ENCODE measurements at regions not wholly inside any gene's neighbourhood (a gene's known extent, or its start where the extent isn't known, plus 50 kb on each side); places are given as distances from the start of the nearest gene placed in this dataset.

DNA sequence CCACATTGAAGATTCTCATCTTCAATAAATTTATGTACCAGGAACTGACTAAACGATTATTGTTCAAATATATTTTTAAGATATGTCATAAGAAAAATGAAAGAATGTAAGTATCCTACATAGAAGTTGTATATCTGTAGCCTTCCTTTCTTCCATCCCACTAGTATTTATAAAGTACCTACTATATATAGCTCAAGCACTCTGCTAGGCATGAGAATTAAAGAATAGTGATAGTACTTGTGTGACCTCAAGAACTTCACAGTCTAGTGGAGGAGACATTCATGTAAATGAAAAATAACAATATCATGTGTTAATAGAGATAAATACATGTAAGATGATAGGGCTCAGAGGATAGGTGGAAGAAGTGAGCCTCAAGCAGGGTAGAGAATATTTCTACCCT is 201.0 kb upstream of the HMHB1 start:
- H3K36me3 ChIP-seq (ENCODE audit: control insufficient read depth, low read length): no peaks in the 10 kb centered on the region
- H4K20me1 ChIP-seq (ENCODE audit: control insufficient read depth, insufficient read depth, low read depth, low read length): no peaks in the 10 kb centered on the region
- H3K9me2 ChIP-seq (replicated peaks; ENCODE audit: control insufficient read depth, low read length): no peaks in the 10 kb centered on the region
- H3F3A ChIP-seq (ENCODE audit: control insufficient read depth, insufficient read depth): no peaks in the 10 kb centered on the region
- H3K79me2 ChIP-seq (ENCODE audit: control insufficient read depth, low read length): no peaks in the 10 kb centered on the region
- H3K27ac ChIP-seq (ENCODE audit: low read depth, low read length): no peak overlapping the region
- no peak for TF ChIP-seq EZH2phosphoT487 (IDR thresholded peaks at IDR 0.05; ENCODE audit: borderline replicate concordance, low read length)
- TF ChIP-seq, protein P1, sequence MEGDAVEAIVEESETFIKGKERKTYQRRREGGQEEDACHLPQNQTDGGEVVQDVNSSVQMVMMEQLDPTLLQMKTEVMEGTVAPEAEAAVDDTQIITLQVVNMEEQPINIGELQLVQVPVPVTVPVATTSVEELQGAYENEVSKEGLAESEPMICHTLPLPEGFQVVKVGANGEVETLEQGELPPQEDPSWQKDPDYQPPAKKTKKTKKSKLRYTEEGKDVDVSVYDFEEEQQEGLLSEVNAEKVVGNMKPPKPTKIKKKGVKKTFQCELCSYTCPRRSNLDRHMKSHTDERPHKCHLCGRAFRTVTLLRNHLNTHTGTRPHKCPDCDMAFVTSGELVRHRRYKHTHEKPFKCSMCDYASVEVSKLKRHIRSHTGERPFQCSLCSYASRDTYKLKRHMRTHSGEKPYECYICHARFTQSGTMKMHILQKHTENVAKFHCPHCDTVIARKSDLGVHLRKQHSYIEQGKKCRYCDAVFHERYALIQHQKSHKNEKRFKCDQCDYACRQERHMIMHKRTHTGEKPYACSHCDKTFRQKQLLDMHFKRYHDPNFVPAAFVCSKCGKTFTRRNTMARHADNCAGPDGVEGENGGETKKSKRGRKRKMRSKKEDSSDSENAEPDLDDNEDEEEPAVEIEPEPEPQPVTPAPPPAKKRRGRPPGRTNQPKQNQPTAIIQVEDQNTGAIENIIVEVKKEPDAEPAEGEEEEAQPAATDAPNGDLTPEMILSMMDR (IDR thresholded peaks at IDR 0.05; ENCODE audit: low read depth, low read length, poor library complexity, severe bottlenecking): no peak
- H3K4me3 ChIP-seq (ENCODE audit: low read length): no peak overlapping the region
- no peak overlapping the region for H3K4me2 ChIP-seq (ENCODE audit: low read length)
- H3K9me3 ChIP-seq (ENCODE audit: control insufficient read depth, insufficient read depth, low read length): peaks cover 13% of the 10 kb centered on the region; the same call in 1 of the 2 replicates
- H3K27me3 ChIP-seq (ENCODE audit: control insufficient read depth, low read length): no peaks in the 10 kb centered on the region
- peaks cover 17% of the 10 kb centered on the region for H3K4me1 ChIP-seq (ENCODE audit: control insufficient read depth, low read length)

DNA sequence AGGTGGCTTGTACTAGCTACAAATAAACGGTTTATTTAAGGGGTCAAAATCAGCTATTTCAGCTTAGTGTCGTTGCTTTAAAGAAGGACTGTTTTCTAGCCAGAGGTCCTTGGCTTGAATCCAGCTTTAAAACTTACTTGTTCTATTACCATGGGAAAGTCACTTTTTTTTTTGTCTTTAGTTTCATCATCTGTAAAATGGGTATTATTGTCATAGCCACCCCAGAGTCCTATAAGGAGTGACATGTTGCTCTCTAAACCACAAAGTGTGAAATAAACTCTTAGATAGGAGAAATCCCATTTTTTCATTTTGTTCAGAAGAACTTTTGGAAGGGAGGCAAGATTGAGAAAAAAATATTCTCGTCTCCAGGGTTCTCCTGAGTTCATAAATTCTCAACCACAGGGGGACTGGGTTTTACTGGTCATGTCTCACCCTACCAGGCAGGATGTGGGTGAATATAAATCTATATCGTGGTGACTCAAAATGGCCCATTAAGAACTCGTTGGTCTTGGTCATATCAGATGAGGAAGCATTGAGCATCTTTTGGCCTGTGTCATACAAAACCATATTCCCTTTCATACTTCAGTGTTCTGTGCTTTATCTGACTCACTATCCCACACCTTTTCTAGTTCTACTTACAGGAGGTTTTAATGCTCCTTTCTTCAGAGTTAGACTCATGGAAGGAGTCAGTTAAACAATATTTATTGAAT is 202.7 kb upstream of the NR3C1 start:
- no peak for TF ChIP-seq EZH2phosphoT487 (IDR thresholded peaks at IDR 0.05; ENCODE audit: borderline replicate concordance, low read length)
- TF ChIP-seq, protein P1 (IDR thresholded peaks at IDR 0.05; ENCODE audit: low read depth, low read length, poor library complexity, severe bottlenecking): no peak
- H3K27me3 ChIP-seq (ENCODE audit: control insufficient read depth, low read length): no peaks in the 10 kb centered on the region
- H3K4me1 ChIP-seq (ENCODE audit: control insufficient read depth, low read length): peaks cover 25% of the 10 kb centered on the region
- peaks cover 11% of the 10 kb centered on the region; the same call in 1 of the 2 replicates for H3K9me3 ChIP-seq (ENCODE audit: control insufficient read depth, insufficient read depth, low read length)
- peak overlapping the region; percentile 36 for H3K4me3 ChIP-seq (ENCODE audit: low read length)
- H3K79me2 ChIP-seq (ENCODE audit: control insufficient read depth, low read length): no peaks in the 10 kb centered on the region
- no peaks in the 10 kb centered on the region for H3F3A ChIP-seq (ENCODE audit: control insufficient read depth, insufficient read depth)
- no peaks in the 10 kb centered on the region for H3K9me2 ChIP-seq (replicated peaks; ENCODE audit: control insufficient read depth, low read length)
- H3K4me2 ChIP-seq (ENCODE audit: low read length): peak overlapping the region; percentile 60
- H4K20me1 ChIP-seq (ENCODE audit: control insufficient read depth, insufficient read depth, low read depth, low read length): no peaks in the 10 kb centered on the region
- no peaks in the 10 kb centered on the region for H3K36me3 ChIP-seq (ENCODE audit: control insufficient read depth, low read length)
- H3K27ac ChIP-seq (ENCODE audit: low read depth, low read length): no peak overlapping the region

DNA sequence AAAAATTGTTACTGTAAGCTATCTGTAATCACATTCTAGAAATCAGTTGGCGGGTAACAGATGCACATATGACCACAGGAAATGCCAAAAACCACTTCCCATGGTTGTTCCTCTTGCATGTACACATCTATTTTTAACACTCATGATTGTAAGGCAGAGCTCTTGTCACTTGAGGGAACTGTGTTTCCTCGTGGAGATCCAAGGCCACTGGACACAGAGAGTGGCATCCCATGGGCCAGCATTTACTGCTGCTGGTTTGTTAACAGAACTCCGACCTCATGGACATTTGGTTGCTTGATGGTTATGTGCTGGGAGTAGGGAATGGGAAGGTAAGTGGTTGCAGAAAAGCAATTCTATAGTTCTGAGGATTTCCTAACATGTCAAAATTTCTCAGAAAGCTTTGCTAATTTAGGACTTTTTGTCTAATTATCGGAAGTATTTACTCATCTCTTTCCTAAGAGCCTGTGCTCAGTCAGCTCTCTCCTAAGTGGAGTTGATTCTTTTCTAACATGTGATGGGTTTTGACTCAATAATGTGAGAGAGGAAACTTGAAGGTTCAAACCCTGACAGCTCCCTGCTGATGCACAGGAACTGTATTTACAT is 202.0 kb upstream of the NR3C1 start:
- Histone ChIP-seq H3K27me3 (ENCODE audit: control insufficient read depth, low read length) (no peaks in the 10 kb centered on the region), H3F3A (ENCODE audit: control insufficient read depth, insufficient read depth) (no peaks in the 10 kb centered on the region), H3K9me3 (ENCODE audit: control insufficient read depth, insufficient read depth, low read length) (peaks cover 11% of the 10 kb centered on the region; the same call in 1 of the 2 replicates), H3K4me1 (ENCODE audit: control insufficient read depth, low read length) (peaks cover 25% of the 10 kb centered on the region), H3K79me2 (ENCODE audit: control insufficient read depth, low read length) (no peaks in the 10 kb centered on the region), H3K27ac (ENCODE audit: low read depth, low read length) (no peak overlapping the region), H4K20me1 (ENCODE audit: control insufficient read depth, insufficient read depth, low read depth, low read length) (no peaks in the 10 kb centered on the region), H3K4me3 (ENCODE audit: low read length) (peak overlapping the region; percentile 36), H3K4me2 (ENCODE audit: low read length) (peak overlapping the region; percentile 60), H3K9me2 (replicated peaks; ENCODE audit: control insufficient read depth, low read length) (no peaks in the 10 kb centered on the region), H3K36me3 (ENCODE audit: control insufficient read depth, low read length) (no peaks in the 10 kb centered on the region)
- no peak for TF ChIP-seq EZH2phosphoT487 (IDR thresholded peaks at IDR 0.05; ENCODE audit: borderline replicate concordance, low read length)
- TF ChIP-seq, protein P1 (IDR thresholded peaks at IDR 0.05; ENCODE audit: low read depth, low read length, poor library complexity, severe bottlenecking): no peak

Data from DOHH2 (cell line).